GM12865 (cell line): ENCODE measurements at regions not wholly inside any gene's neighbourhood (a gene's known extent, or its start where the extent isn't known, plus 50 kb on each side); places are given as distances from the start of the nearest gene placed in this dataset.

Experiments
- DNase-seq: peaks from one replicate; pipeline ENCODE4 v3.0.0; 2010; ENCODE audit warnings: low read depth
- H3K4me3 ChIP-seq: 2 replicates; pipeline ENCODE4 v1.5.1; 2011; ENCODE audit warnings: mild to moderate bottlenecking, low read depth, low read length, control low read depth
- CTCF ChIP-seq: IDR thresholded peaks from 2 replicates; pipeline ENCODE4 v1.5.1; 2011; ENCODE audit warnings: low read length, control low read depth, low read depth, inconsistent platforms; ENCODE audit not compliant: insufficient read depth; ENCODE audit errors: missing control alignments

GRCh38 chr14:41972531-41972930 is 365.9 kb downstream of the LRFN5 start:
- DNase-seq, result no peak
- TF ChIP-seq CTCF, result no peak
- H3K4me3 ChIP-seq, result no peak overlapping the region

GRCh38 chr14:41960281-41960680 is 353.6 kb downstream of the LRFN5 start:
- DNase-seq, result no peak
- TF ChIP-seq CTCF, result no peak
- H3K4me3 ChIP-seq, result no peak overlapping the region

- H3K4me3 ChIP-seq, result no peak overlapping the region
- TF ChIP-seq CTCF, result no peak
- no peak for DNase-seq
Measured at GRCh38 chr14:41957459-41957858, 350.8 kb downstream of the LRFN5 start.
